ENCODE measurements at regions not wholly inside any gene's neighbourhood (a gene's known extent, or its start where the extent isn't known, plus 50 kb on each side); places are given as distances from the start of the nearest gene placed in this dataset.
"Not testable (repeated sequence)": the region's sequence is repeated elsewhere in the genome, so short reads cannot be mapped to it uniquely, and the experiment has no call there.

DNA sequence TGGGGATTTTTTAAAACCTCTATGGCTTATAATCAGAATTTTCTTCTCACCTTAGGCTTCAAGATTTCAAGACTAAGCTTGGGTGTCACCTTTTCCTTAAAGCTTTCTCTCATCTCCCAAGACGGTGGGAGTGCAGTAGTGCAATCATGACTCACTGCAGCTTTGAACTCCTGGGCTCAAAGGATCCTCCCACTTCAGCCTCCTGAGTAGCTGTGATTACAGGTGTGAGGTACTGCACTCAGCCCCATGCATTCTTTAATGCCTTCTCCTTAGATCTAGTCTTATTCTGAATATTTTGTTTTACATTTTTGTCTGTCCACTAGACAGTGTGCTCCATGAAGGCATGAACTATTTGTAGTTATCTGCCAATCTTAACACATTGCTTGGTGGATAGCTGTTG is 55.7 kb upstream of the FAT3 start:
- Histone ChIP-seq H3K4me3 (no peak overlapping the region), H3K36me3 (no peaks in the 10 kb centered on the region), H3K9me3 (no peaks in the 10 kb centered on the region), H3K27me3 (no peaks in the 10 kb centered on the region), H3K27ac (no peak overlapping the region), H3K4me1 (no peaks in the 10 kb centered on the region)
- TF ChIP-seq, protein P1, sequence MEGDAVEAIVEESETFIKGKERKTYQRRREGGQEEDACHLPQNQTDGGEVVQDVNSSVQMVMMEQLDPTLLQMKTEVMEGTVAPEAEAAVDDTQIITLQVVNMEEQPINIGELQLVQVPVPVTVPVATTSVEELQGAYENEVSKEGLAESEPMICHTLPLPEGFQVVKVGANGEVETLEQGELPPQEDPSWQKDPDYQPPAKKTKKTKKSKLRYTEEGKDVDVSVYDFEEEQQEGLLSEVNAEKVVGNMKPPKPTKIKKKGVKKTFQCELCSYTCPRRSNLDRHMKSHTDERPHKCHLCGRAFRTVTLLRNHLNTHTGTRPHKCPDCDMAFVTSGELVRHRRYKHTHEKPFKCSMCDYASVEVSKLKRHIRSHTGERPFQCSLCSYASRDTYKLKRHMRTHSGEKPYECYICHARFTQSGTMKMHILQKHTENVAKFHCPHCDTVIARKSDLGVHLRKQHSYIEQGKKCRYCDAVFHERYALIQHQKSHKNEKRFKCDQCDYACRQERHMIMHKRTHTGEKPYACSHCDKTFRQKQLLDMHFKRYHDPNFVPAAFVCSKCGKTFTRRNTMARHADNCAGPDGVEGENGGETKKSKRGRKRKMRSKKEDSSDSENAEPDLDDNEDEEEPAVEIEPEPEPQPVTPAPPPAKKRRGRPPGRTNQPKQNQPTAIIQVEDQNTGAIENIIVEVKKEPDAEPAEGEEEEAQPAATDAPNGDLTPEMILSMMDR (IDR thresholded peaks at IDR 0.05): no peak
- no peak for DNase-seq (ENCODE audit: low spot score)

DNA sequence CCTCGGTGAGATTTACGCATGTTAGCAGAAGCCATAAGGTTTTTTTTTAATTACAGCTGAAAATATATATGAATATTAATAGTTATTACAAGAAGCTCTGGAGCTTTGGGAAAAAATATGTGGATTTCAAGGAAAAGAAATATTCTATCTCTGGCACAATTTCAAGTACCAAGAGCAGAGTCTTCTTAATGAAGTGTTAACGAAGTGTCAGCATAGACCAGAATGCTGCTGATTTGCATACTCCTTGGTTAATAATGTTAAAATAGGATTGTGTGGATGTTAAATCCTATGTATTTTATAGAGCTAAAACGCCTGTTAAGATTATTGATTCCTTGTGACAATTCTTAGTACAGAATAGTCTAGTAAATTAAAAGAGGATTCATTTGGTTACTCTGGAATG is 57.0 kb upstream of the FAT3 start:
- TF ChIP-seq, protein P1 (IDR thresholded peaks at IDR 0.05): no peak

DNA sequence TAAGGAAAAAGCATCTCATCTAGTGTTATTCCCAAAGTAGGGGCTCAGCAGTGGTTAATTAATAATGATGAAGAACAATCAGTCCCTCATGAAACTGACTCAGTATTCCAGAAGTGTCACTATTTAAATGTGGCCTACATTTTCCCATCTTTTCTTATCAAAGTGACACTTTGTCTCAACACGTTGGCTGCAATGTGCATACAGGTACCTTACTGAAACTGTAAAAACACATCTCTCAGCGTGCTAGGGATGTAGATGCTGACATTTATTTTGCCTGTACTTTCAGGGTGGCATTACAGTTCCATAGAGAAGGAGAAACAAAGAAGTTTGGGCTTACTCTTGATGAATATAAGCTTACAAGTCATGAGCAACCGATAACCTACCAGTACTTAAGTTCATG is 58.3 kb upstream of the FAT3 start:
- no peaks in the 10 kb centered on the region for H3K9me3 ChIP-seq
- no peak overlapping the region for H3K27ac ChIP-seq
- H3K4me3 ChIP-seq: no peak overlapping the region
- no peaks in the 10 kb centered on the region for H3K27me3 ChIP-seq
- H3K36me3 ChIP-seq: no peaks in the 10 kb centered on the region
- DNase-seq (ENCODE audit: low spot score): no peak
- TF ChIP-seq, protein P1 (IDR thresholded peaks at IDR 0.05): no peak
- no peaks in the 10 kb centered on the region for H3K4me1 ChIP-seq

More for the DNA sequence above, 57.0 kb upstream of the FAT3 start:
- DNase-seq (ENCODE audit: low spot score): no peak
- no peak overlapping the region for H3K27ac ChIP-seq
- H3K4me3 ChIP-seq: no peak overlapping the region
- no peaks in the 10 kb centered on the region for H3K4me1 ChIP-seq
- no peaks in the 10 kb centered on the region for H3K9me3 ChIP-seq
- H3K27me3 ChIP-seq: no peaks in the 10 kb centered on the region
- H3K36me3 ChIP-seq: no peaks in the 10 kb centered on the region

DNA sequence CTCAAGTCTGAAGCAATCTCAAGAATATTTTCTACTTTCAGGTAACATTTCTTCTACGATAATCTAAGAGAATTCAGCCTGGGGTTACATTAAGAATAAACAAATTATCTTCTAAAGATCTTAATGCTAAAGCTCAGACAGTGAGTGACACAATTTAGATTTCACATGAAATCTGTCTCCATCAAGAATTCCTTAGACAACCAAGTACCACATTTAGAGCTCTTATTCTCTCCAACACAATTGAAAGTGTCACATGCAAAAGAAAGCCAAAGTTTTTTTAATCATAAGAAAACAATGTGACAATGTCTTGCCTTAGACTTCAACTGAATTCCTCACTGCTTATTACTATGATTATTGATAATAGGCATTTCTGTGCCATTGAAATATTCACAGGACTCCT is 60.7 kb upstream of the FAT3 start:
- H3K4me3 ChIP-seq: no peak overlapping the region
- no peaks in the 10 kb centered on the region for H3K4me1 ChIP-seq
- H3K9me3 ChIP-seq: no peaks in the 10 kb centered on the region
- H3K27me3 ChIP-seq: no peaks in the 10 kb centered on the region
- H3K36me3 ChIP-seq: no peaks in the 10 kb centered on the region
- TF ChIP-seq, protein P1 (IDR thresholded peaks at IDR 0.05): no peak
- no peak overlapping the region for H3K27ac ChIP-seq
- DNase-seq (ENCODE audit: low spot score): no peak

DNA sequence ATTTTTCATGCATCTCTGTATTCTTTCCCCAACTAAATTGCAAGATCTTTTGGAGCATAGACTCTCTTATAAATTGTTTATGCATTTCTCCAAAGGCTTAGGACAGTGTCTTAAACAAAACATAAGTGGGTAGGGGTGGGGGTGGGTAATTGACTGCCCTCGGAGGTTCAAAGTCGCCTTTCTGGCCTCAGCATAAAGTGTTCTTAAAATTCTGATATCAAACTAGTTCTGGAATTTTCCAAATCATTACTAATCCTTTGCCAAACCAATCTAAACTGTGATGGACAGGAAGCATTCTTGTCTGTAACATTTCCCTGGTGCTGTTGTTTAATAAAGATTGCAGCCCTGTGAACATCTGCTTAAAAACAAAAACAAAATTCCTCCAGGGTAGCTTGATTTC is 61.8 kb upstream of the FAT3 start:
- Histone ChIP-seq H3K27ac (no peak overlapping the region), H3K36me3 (no peaks in the 10 kb centered on the region), H3K4me3 (no peak overlapping the region), H3K9me3 (no peaks in the 10 kb centered on the region), H3K4me1 (no peaks in the 10 kb centered on the region), H3K27me3 (no peaks in the 10 kb centered on the region)
- TF ChIP-seq, protein P1 (IDR thresholded peaks at IDR 0.05): no peak
- DNase-seq (ENCODE audit: low spot score): no peak

DNA sequence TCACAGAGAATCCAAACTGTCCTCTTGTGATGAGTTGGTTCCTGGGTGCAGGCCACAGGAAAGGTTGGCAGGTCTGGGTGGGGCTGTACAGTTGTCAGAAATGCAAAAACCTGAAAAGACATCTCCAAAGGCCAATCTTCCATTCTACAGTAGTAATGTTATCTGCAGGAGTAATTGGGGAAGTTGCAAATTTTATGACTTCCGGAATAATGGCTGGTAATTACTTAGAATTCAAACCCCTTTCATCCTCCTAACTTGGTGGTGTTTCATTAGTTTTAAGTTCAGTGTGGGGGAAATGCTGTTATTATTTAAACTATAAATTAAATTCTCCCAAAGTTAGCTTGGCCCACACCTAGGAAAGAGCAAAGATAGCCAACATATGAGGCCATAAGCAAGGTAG is 64.7 kb upstream of the FAT3 start:
- TF ChIP-seq, protein P1 (IDR thresholded peaks at IDR 0.05): no peak
- Histone ChIP-seq H3K27ac (no peak overlapping the region), H3K36me3 (no peaks in the 10 kb centered on the region), H3K27me3 (no peaks in the 10 kb centered on the region), H3K4me3 (no peak overlapping the region), H3K9me3 (no peaks in the 10 kb centered on the region), H3K4me1 (no peaks in the 10 kb centered on the region)
- no peak for DNase-seq (ENCODE audit: low spot score)

DNA sequence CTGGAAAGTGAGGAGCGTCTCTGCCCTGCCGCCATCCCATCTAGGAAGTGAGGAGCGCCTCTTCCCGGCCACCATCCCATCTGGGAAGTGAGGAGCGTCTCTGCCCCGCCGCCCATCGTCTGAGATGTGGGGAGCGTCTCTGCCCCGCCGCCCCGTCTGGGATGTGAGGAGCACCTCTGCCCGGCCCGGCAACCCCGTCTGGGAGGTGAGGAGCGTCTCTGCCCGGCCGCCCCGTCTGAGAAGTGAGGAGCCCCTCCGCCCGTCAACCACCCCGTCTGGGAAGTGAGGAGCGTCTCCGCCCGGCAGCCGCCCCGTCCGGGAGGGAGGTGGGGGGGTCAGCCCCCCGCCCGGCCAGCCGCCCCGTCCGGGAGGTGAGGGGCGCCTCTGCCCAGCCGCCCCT is 67.2 kb upstream of the FAT3 start:
- H3K4me3 ChIP-seq: not testable (repeated sequence)

More for the DNA sequence above, 67.2 kb upstream of the FAT3 start:
- H3K9me3 ChIP-seq; H3K27ac ChIP-seq; H3K36me3 ChIP-seq; H3K27me3 ChIP-seq; H3K4me1 ChIP-seq; DNase-seq (ENCODE audit: low spot score): not testable (repeated sequence)

All from right atrium auricular region (tissue), 2 donors.